IMR-90 (cell line): ENCODE measurements at regions not wholly inside any gene's neighbourhood (a gene's known extent, or its start where the extent isn't known, plus 50 kb on each side); places are given as distances from the start of the nearest gene placed in this dataset.

Source experiments
- ATAC-seq: fragments of 200-7000 bp; cut with Tn5 transposase; 2 replicates; pipeline ENCODE4 v1.9.1; 2020; ENCODE audit warnings: low read depth, mild to moderate bottlenecking, moderate library complexity
- BruUV-seq: library from RNA; stranded (reverse); fragments of 400-500 nt; replicated peaks from 2 replicates; lab custom pipeline; 2021; lab: Mats Ljungman, UMichigan
- CTCF ChIA-PET: fragments of 300-600 bp; formaldehyde crosslinking; extraction: SDS; loops from one replicate; lab custom pipeline; 2021; ENCODE audit warnings: antibody characterized with exemption; lab: Yijun Ruan, JAX
- POLR2A ChIA-PET: fragments of 300-600 bp; sonication (Branson Sonifier 250); formaldehyde crosslinking; loops from one replicate; lab custom pipeline; 2022; ENCODE audit warnings: antibody characterized with exemption; ENCODE audit not compliant: unreplicated experiment; lab: Charles Lee
- DNase-seq: peaks from one replicate; pipeline ENCODE4 v3.0.0; 2013
- H2AFZ ChIP-seq: replicated peaks from 2 replicates; pipeline ENCODE3; 2013; ENCODE audit warnings: low read length, mild to moderate bottlenecking; ENCODE audit not compliant: poor library complexity
- H2AK5ac ChIP-seq: 2 replicates; pipeline ENCODE4 v1.6.1; 2013; ENCODE audit warnings: low read depth, low read length, inconsistent platforms
- H2AK9ac ChIP-seq: replicated peaks from 2 replicates; pipeline ENCODE3; 2013; ENCODE audit warnings: mild to moderate bottlenecking, low read depth, low read length, moderate library complexity; ENCODE audit not compliant: poor library complexity
- H2BK120ac ChIP-seq: 2 replicates; pipeline ENCODE4 v1.6.1; 2013; ENCODE audit warnings: low read depth, low read length, inconsistent platforms
- H2BK15ac ChIP-seq: 3 replicates; pipeline ENCODE4 v1.6.1; 2013; ENCODE audit warnings: low read depth, low read length, inconsistent platforms
- H2BK20ac ChIP-seq: 2 replicates; pipeline ENCODE4 v1.6.1; 2013; ENCODE audit warnings: low read depth, mild to moderate bottlenecking, inconsistent platforms, low read length, moderate library complexity
- H2BK5ac ChIP-seq: 2 replicates; pipeline ENCODE4 v1.6.1; 2013; ENCODE audit warnings: mild to moderate bottlenecking, low read depth, low read length, inconsistent platforms; ENCODE audit not compliant: poor library complexity, severe bottlenecking
- H3K14ac ChIP-seq: replicated peaks from 2 replicates; pipeline ENCODE4 v1.6.1; 2013; ENCODE audit warnings: low read depth, low read length, inconsistent platforms
- H3K18ac ChIP-seq: 2 replicates; pipeline ENCODE4 v1.6.1; 2013; ENCODE audit warnings: low read depth, low read length, control low read depth
- H3K23ac ChIP-seq: 2 replicates; pipeline ENCODE4 v1.6.1; 2013; ENCODE audit warnings: low read depth, low read length, inconsistent platforms
- H3K27ac ChIP-seq: 2 replicates; pipeline ENCODE4 v1.5.1; 2013; ENCODE audit warnings: mild to moderate bottlenecking, control low read depth, low read length; ENCODE audit not compliant: insufficient read depth
- H3K27me3 ChIP-seq: 2 replicates; pipeline ENCODE4 v1.6.1; 2013; ENCODE audit warnings: low read length; ENCODE audit not compliant: control insufficient read depth, insufficient read depth
- H3K36me3 ChIP-seq: 2 replicates; pipeline ENCODE4 v1.6.1; 2013; ENCODE audit warnings: low read length, mixed read lengths; ENCODE audit not compliant: control insufficient read depth, insufficient read depth
- H3K4ac ChIP-seq: 2 replicates; pipeline ENCODE4 v1.6.1; 2013; ENCODE audit warnings: low read depth, low read length, inconsistent platforms
- H3K4me1 ChIP-seq: 2 replicates; pipeline ENCODE4 v1.6.1; 2013; ENCODE audit warnings: low read length, mixed read lengths; ENCODE audit not compliant: control insufficient read depth, insufficient read depth
- H3K4me2 ChIP-seq: 2 replicates; pipeline ENCODE4 v1.6.1; 2013; ENCODE audit warnings: low read depth, mild to moderate bottlenecking, control low read depth, low read length, moderate library complexity
- H3K4me3 ChIP-seq: 2 replicates; pipeline ENCODE4 v1.5.1; 2013; ENCODE audit warnings: low read depth, mild to moderate bottlenecking, control low read depth, low read length, moderate library complexity; ENCODE audit not compliant: insufficient read depth
- H3K56ac ChIP-seq: 2 replicates; pipeline ENCODE4 v1.6.1; 2013; ENCODE audit warnings: low read length, inconsistent platforms; ENCODE audit not compliant: insufficient read depth; ENCODE audit errors: extremely low read depth
- H3K79me1 ChIP-seq, 2 experiments: 2 replicates each; pipeline ENCODE4 v1.6.1; 2013; ENCODE audit warnings: low read length in 2 of 2, inconsistent platforms in 1 of 2, low read depth in 1 of 2
- H3K9ac ChIP-seq: 2 replicates; pipeline ENCODE4 v1.6.1; 2013; ENCODE audit warnings: low read depth, low read length, control low read depth
- H3K9me1 ChIP-seq: 2 replicates; pipeline ENCODE4 v1.6.1; 2013; ENCODE audit warnings: low read length, inconsistent platforms; ENCODE audit not compliant: insufficient read depth
- H3K9me3 ChIP-seq: 2 replicates; pipeline ENCODE4 v1.6.1; 2013; ENCODE audit warnings: low read length; ENCODE audit not compliant: control insufficient read depth, insufficient read depth
- H4K20me1 ChIP-seq: 2 replicates; pipeline ENCODE4 v1.6.1; 2013; ENCODE audit warnings: low read length, inconsistent platforms; ENCODE audit not compliant: insufficient read depth
- H4K5ac ChIP-seq: 2 replicates; pipeline ENCODE4 v1.6.1; 2013; ENCODE audit warnings: mild to moderate bottlenecking, low read depth, low read length, control low read depth
- H4K8ac ChIP-seq, 2 experiments: 2 replicates each; pipeline ENCODE4 v1.6.1; 2013; ENCODE audit warnings: low read depth in 2 of 2, low read length in 2 of 2, control low read depth in 1 of 2, inconsistent platforms in 1 of 2
- H4K91ac ChIP-seq: 2 replicates; pipeline ENCODE4 v1.6.1; 2013; ENCODE audit warnings: low read depth, low read length, inconsistent platforms; ENCODE audit not compliant: insufficient read depth
- BHLHE40 ChIP-seq: fragments of 150-350 bp; IDR thresholded peaks from 2 replicates; pipeline ENCODE4 v1.6.1; 2016; ENCODE audit warnings: mild to moderate bottlenecking, low read depth, low read length
- CEBPB ChIP-seq: IDR thresholded peaks from 2 replicates; pipeline ENCODE4 v1.6.1; 2012; ENCODE audit warnings: low read depth, low read length, improper control_type of control experiment
- CHD1 ChIP-seq: IDR thresholded peaks from 2 replicates; pipeline ENCODE4 v1.6.1; 2012; ENCODE audit warnings: low read depth, low read length, improper control_type of control experiment
- FOS ChIP-seq: fragments of 150-350 bp; IDR thresholded peaks from 2 replicates; pipeline ENCODE4 v1.6.1; 2016; ENCODE audit warnings: low read depth, low read length
- MXI1 ChIP-seq: IDR thresholded peaks from 2 replicates; pipeline ENCODE4 v1.6.1; 2012; ENCODE audit warnings: low read depth, mild to moderate bottlenecking, low read length, moderate library complexity, borderline replicate concordance
- NFE2L2 ChIP-seq: fragments of 150-350 bp; IDR thresholded peaks from 2 replicates; pipeline ENCODE4 v1.6.1; 2016; ENCODE audit warnings: low read depth, mild to moderate bottlenecking, low read length
- RAD21 ChIP-seq: IDR thresholded peaks from 2 replicates; pipeline ENCODE4 v1.6.1; 2012; ENCODE audit warnings: low read length, improper control_type of control experiment
- RFX5 ChIP-seq: IDR thresholded peaks from 2 replicates; pipeline ENCODE4 v1.8.0; 2012; ENCODE audit warnings: low read depth, mild to moderate bottlenecking, low read length, moderate library complexity
- WGBS, 2 experiments: methylation state at CpG; one replicate each; pipeline versions ENCODE4 v1.1.5 to v1.1.7; 2013; ENCODE audit warnings: missing lambda C conversion rate in 2 of 2; ENCODE audit not compliant: insufficient read length in 1 of 2; ENCODE audit errors: extremely low coverage in 2 of 2; 5-methylcytosine and 5-hydroxymethylcytosine counted together
- dilution Hi-C: fragments of 300-500 bp; cut with HindIII; formaldehyde crosslinking; loops from one replicate; pipeline ENCODE4 v1.14.3; 2018; ENCODE audit warnings: low sequenced_read_pairs; ENCODE audit not compliant: unreplicated experiment
- in situ Hi-C: fragments of 300-500 bp; cut with MboI; formaldehyde crosslinking; loops from 3 replicates; pipeline ENCODE4 v1.14.3; 2019; ENCODE audit warnings: low sequenced_read_pairs, inconsistent platforms, mixed read lengths
- intact Hi-C: fragments of 100-400 bp; cut with micrococcal nuclease; formaldehyde crosslinking; loops from 2 replicates; pipeline ENCODE4 v1.10.0; 2022
- TF ChIP-seq, protein P1 (sequence below): conservative IDR thresholded peaks from 2 replicates; pipeline ENCODE4 v1.5.1; 2012; ENCODE audit warnings: mild to moderate bottlenecking, low read depth, low read length, improper control_type of control experiment

DNA sequence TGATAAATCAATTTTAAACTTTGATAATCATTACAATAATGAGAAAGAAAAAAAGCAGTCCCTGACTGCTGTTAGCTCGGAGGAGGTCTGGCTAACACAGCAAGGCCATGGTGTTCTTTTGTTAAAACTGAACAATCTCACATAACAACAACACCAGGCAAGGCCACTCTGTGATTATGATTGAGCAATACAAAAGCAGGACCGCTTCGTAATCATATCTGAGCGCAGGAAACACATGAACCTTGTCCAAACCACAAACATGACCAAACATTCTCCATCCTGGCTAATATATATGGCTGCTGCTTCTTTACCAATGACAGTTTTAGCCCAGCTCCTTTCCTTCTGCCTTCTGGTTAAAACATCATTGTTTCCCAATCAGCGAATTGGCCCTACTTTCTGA, 76.8 kb upstream of the DDX53 start:
- no peaks in the 10 kb centered on the region for H3K36me3 ChIP-seq
- no peak overlapping the region for H2BK5ac ChIP-seq
- dilution Hi-C loops (no loop called here), in situ Hi-C loops (no loop called here), intact Hi-C loops (no loop called here)
- POLR2A ChIA-PET = no interaction called here
- DNase-seq = peak; percentile 60
- no peaks in the 10 kb centered on the region for H3K9me3 ChIP-seq
- no peak overlapping the region for H3K56ac ChIP-seq
- H4K20me1 ChIP-seq = no peaks in the 10 kb centered on the region
- WGBS, 2 experiments = no CpG with 5 or more reads among the region's 5 CpGs
- H2BK20ac ChIP-seq = no peak overlapping the region
- no TSS peak for BruUV-seq
- no peak overlapping the region for H2AK5ac ChIP-seq
- H3K23ac ChIP-seq = no peak overlapping the region
- no peaks in the 10 kb centered on the region for H3K79me1 ChIP-seq
- H3K14ac ChIP-seq = no peak overlapping the region
- H3K9me1 ChIP-seq = no peaks in the 10 kb centered on the region
- no peak for TF ChIP-seq BHLHE40
- TF ChIP-seq RFX5 = no peak
- peak; percentile 86 for TF ChIP-seq CEBPB
- TF ChIP-seq RAD21 = no peak
- TF ChIP-seq NFE2L2 = no peak
- no peak for TF ChIP-seq CHD1
- no peak for TF ChIP-seq MXI1
- no peak for TF ChIP-seq FOS
- TF ChIP-seq, protein P1, sequence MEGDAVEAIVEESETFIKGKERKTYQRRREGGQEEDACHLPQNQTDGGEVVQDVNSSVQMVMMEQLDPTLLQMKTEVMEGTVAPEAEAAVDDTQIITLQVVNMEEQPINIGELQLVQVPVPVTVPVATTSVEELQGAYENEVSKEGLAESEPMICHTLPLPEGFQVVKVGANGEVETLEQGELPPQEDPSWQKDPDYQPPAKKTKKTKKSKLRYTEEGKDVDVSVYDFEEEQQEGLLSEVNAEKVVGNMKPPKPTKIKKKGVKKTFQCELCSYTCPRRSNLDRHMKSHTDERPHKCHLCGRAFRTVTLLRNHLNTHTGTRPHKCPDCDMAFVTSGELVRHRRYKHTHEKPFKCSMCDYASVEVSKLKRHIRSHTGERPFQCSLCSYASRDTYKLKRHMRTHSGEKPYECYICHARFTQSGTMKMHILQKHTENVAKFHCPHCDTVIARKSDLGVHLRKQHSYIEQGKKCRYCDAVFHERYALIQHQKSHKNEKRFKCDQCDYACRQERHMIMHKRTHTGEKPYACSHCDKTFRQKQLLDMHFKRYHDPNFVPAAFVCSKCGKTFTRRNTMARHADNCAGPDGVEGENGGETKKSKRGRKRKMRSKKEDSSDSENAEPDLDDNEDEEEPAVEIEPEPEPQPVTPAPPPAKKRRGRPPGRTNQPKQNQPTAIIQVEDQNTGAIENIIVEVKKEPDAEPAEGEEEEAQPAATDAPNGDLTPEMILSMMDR = no peak
- no peak overlapping the region for H3K4me3 ChIP-seq
- no peak overlapping the region for H3K9ac ChIP-seq
- H2AFZ ChIP-seq = no peak overlapping the region
- H3K4me2 ChIP-seq = no peak overlapping the region
- no peak overlapping the region for H4K5ac ChIP-seq
- no peak overlapping the region for H2BK120ac ChIP-seq
- H3K18ac ChIP-seq = no peak overlapping the region
- no peak overlapping the region for H2AK9ac ChIP-seq
- CTCF ChIA-PET = no interaction called here
- peak; percentile 40 for ATAC-seq
- H3K27me3 ChIP-seq = no peaks in the 10 kb centered on the region; the same call in 1 of the 2 replicates
- no peak overlapping the region for H4K91ac ChIP-seq
- no peak overlapping the region for H2BK15ac ChIP-seq
- H4K8ac ChIP-seq = no peak overlapping the region
- no peak overlapping the region for H3K27ac ChIP-seq
- no peak overlapping the region for H3K4ac ChIP-seq
- peaks cover 2% of the 10 kb centered on the region; the same call in 1 of the 2 replicates for H3K4me1 ChIP-seq
